IMR-90 (cell line): ENCODE measurements at regions not wholly inside any gene's neighbourhood (a gene's known extent, or its start where the extent isn't known, plus 50 kb on each side); places are given as distances from the start of the nearest gene placed in this dataset.
A peak's percentile ranks its signal among the peaks of the same experiment; 100 is the strongest.

Experiments
- ATAC-seq: fragments of 200-7000 bp; cut with Tn5 transposase; 2 replicates; pipeline ENCODE4 v1.9.1; 2020; ENCODE audit warnings: low read depth, mild to moderate bottlenecking, moderate library complexity
- BruUV-seq: library from RNA; stranded (reverse); fragments of 400-500 nt; replicated peaks from 2 replicates; lab custom pipeline; 2021; lab: Mats Ljungman, UMichigan
- CTCF ChIA-PET: fragments of 300-600 bp; formaldehyde crosslinking; extraction: SDS; loops from one replicate; lab custom pipeline; 2021; ENCODE audit warnings: antibody characterized with exemption; lab: Yijun Ruan, JAX
- POLR2A ChIA-PET: fragments of 300-600 bp; sonication (Branson Sonifier 250); formaldehyde crosslinking; loops from one replicate; lab custom pipeline; 2022; ENCODE audit warnings: antibody characterized with exemption; ENCODE audit not compliant: unreplicated experiment; lab: Charles Lee
- DNase-seq: peaks from one replicate; pipeline ENCODE4 v3.0.0; 2013
- H2AFZ ChIP-seq: replicated peaks from 2 replicates; pipeline ENCODE3; 2013; ENCODE audit warnings: low read length, mild to moderate bottlenecking; ENCODE audit not compliant: poor library complexity
- H2AK5ac ChIP-seq: 2 replicates; pipeline ENCODE4 v1.6.1; 2013; ENCODE audit warnings: low read depth, low read length, inconsistent platforms
- H2AK9ac ChIP-seq: replicated peaks from 2 replicates; pipeline ENCODE3; 2013; ENCODE audit warnings: mild to moderate bottlenecking, low read depth, low read length, moderate library complexity; ENCODE audit not compliant: poor library complexity
- H2BK120ac ChIP-seq: 2 replicates; pipeline ENCODE4 v1.6.1; 2013; ENCODE audit warnings: low read depth, low read length, inconsistent platforms
- H2BK15ac ChIP-seq: 3 replicates; pipeline ENCODE4 v1.6.1; 2013; ENCODE audit warnings: low read depth, low read length, inconsistent platforms
- H2BK20ac ChIP-seq: 2 replicates; pipeline ENCODE4 v1.6.1; 2013; ENCODE audit warnings: low read depth, mild to moderate bottlenecking, inconsistent platforms, low read length, moderate library complexity
- H2BK5ac ChIP-seq: 2 replicates; pipeline ENCODE4 v1.6.1; 2013; ENCODE audit warnings: mild to moderate bottlenecking, low read depth, low read length, inconsistent platforms; ENCODE audit not compliant: poor library complexity, severe bottlenecking
- H3K14ac ChIP-seq: replicated peaks from 2 replicates; pipeline ENCODE4 v1.6.1; 2013; ENCODE audit warnings: low read depth, low read length, inconsistent platforms
- H3K18ac ChIP-seq: 2 replicates; pipeline ENCODE4 v1.6.1; 2013; ENCODE audit warnings: low read depth, low read length, control low read depth
- H3K23ac ChIP-seq: 2 replicates; pipeline ENCODE4 v1.6.1; 2013; ENCODE audit warnings: low read depth, low read length, inconsistent platforms
- H3K27ac ChIP-seq: 2 replicates; pipeline ENCODE4 v1.5.1; 2013; ENCODE audit warnings: mild to moderate bottlenecking, control low read depth, low read length; ENCODE audit not compliant: insufficient read depth
- H3K27me3 ChIP-seq: 2 replicates; pipeline ENCODE4 v1.6.1; 2013; ENCODE audit warnings: low read length; ENCODE audit not compliant: control insufficient read depth, insufficient read depth
- H3K36me3 ChIP-seq: 2 replicates; pipeline ENCODE4 v1.6.1; 2013; ENCODE audit warnings: low read length, mixed read lengths; ENCODE audit not compliant: control insufficient read depth, insufficient read depth
- H3K4ac ChIP-seq: 2 replicates; pipeline ENCODE4 v1.6.1; 2013; ENCODE audit warnings: low read depth, low read length, inconsistent platforms
- H3K4me1 ChIP-seq: 2 replicates; pipeline ENCODE4 v1.6.1; 2013; ENCODE audit warnings: low read length, mixed read lengths; ENCODE audit not compliant: control insufficient read depth, insufficient read depth
- H3K4me2 ChIP-seq: 2 replicates; pipeline ENCODE4 v1.6.1; 2013; ENCODE audit warnings: low read depth, mild to moderate bottlenecking, control low read depth, low read length, moderate library complexity
- H3K4me3 ChIP-seq: 2 replicates; pipeline ENCODE4 v1.5.1; 2013; ENCODE audit warnings: low read depth, mild to moderate bottlenecking, control low read depth, low read length, moderate library complexity; ENCODE audit not compliant: insufficient read depth
- H3K56ac ChIP-seq: 2 replicates; pipeline ENCODE4 v1.6.1; 2013; ENCODE audit warnings: low read length, inconsistent platforms; ENCODE audit not compliant: insufficient read depth; ENCODE audit errors: extremely low read depth
- H3K79me1 ChIP-seq, 2 experiments: 2 replicates each; pipeline ENCODE4 v1.6.1; 2013; ENCODE audit warnings: low read length in 2 of 2, inconsistent platforms in 1 of 2, low read depth in 1 of 2
- H3K9ac ChIP-seq: 2 replicates; pipeline ENCODE4 v1.6.1; 2013; ENCODE audit warnings: low read depth, low read length, control low read depth
- H3K9me1 ChIP-seq: 2 replicates; pipeline ENCODE4 v1.6.1; 2013; ENCODE audit warnings: low read length, inconsistent platforms; ENCODE audit not compliant: insufficient read depth
- H3K9me3 ChIP-seq: 2 replicates; pipeline ENCODE4 v1.6.1; 2013; ENCODE audit warnings: low read length; ENCODE audit not compliant: control insufficient read depth, insufficient read depth
- H4K20me1 ChIP-seq: 2 replicates; pipeline ENCODE4 v1.6.1; 2013; ENCODE audit warnings: low read length, inconsistent platforms; ENCODE audit not compliant: insufficient read depth
- H4K5ac ChIP-seq: 2 replicates; pipeline ENCODE4 v1.6.1; 2013; ENCODE audit warnings: mild to moderate bottlenecking, low read depth, low read length, control low read depth
- H4K8ac ChIP-seq, 2 experiments: 2 replicates each; pipeline ENCODE4 v1.6.1; 2013; ENCODE audit warnings: low read depth in 2 of 2, low read length in 2 of 2, control low read depth in 1 of 2, inconsistent platforms in 1 of 2
- H4K91ac ChIP-seq: 2 replicates; pipeline ENCODE4 v1.6.1; 2013; ENCODE audit warnings: low read depth, low read length, inconsistent platforms; ENCODE audit not compliant: insufficient read depth
- CEBPB ChIP-seq: IDR thresholded peaks from 2 replicates; pipeline ENCODE4 v1.6.1; 2012; ENCODE audit warnings: low read depth, low read length, improper control_type of control experiment
- RCOR1 ChIP-seq: IDR thresholded peaks from 2 replicates; pipeline ENCODE4 v1.6.1; 2012; ENCODE audit warnings: mild to moderate bottlenecking, low read length, improper control_type of control experiment; ENCODE audit not compliant: insufficient replicate concordance
- SMC3 ChIP-seq: fragments of 150-350 bp; IDR thresholded peaks from 2 replicates; pipeline ENCODE4 v1.6.1; 2016; ENCODE audit warnings: low read depth, mild to moderate bottlenecking, antibody characterized with exemption, low read length, moderate library complexity
- WGBS, 2 experiments: methylation state at CpG; one replicate each; pipeline versions ENCODE4 v1.1.5 to v1.1.7; 2013; ENCODE audit warnings: missing lambda C conversion rate in 2 of 2; ENCODE audit not compliant: insufficient read length in 1 of 2; ENCODE audit errors: extremely low coverage in 2 of 2; 5-methylcytosine and 5-hydroxymethylcytosine counted together
- dilution Hi-C: fragments of 300-500 bp; cut with HindIII; formaldehyde crosslinking; loops from one replicate; pipeline ENCODE4 v1.14.3; 2018; ENCODE audit warnings: low sequenced_read_pairs; ENCODE audit not compliant: unreplicated experiment
- in situ Hi-C: fragments of 300-500 bp; cut with MboI; formaldehyde crosslinking; loops from 3 replicates; pipeline ENCODE4 v1.14.3; 2019; ENCODE audit warnings: low sequenced_read_pairs, inconsistent platforms, mixed read lengths
- intact Hi-C: fragments of 100-400 bp; cut with micrococcal nuclease; formaldehyde crosslinking; loops from 2 replicates; pipeline ENCODE4 v1.10.0; 2022
- TF ChIP-seq, protein P1 (sequence below): fragments of 150-350 bp; IDR thresholded peaks from 2 replicates; pipeline ENCODE4 v1.6.1; 2017; ENCODE audit warnings: mild to moderate bottlenecking, antibody characterized with exemption, low read length, low read depth

DNA sequence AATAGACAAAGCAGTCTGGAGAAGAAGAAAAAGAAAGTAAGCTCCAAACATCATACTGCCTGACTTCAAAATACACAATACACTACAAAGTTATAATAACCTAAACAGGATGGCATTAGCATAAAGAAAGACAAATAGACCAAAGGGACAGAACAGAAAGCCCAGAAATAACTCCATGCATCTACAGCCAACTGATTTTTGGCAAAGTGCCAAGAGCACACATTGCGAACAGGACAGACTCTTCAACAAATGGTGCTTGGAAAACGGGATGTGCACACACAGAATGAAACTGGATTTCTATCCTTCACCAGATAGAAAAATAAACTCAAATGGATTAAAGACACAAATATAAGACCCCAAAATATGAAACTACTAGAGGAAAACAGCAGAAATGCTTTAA is 66.6 kb upstream of the SPATA31E1 start:
- peak; percentile 4 for DNase-seq
- ChIA-PET CTCF (no interaction called here), POLR2A (no interaction called here)

More for the DNA sequence above, 66.6 kb upstream of the SPATA31E1 start:
- Histone ChIP-seq H2AFZ (no peak overlapping the region), H3K27ac (no peak overlapping the region), H3K9me3 (no peaks in the 10 kb centered on the region), H2AK9ac (no peak overlapping the region), H2BK5ac (no peak overlapping the region), H3K9ac (no peak overlapping the region), H2BK120ac (no peak overlapping the region), H4K8ac (no peak overlapping the region), H3K4ac (no peak overlapping the region), H4K91ac (no peak overlapping the region), H3K18ac (no peak overlapping the region), H3K27me3 (peaks cover 6% of the 10 kb centered on the region), H3K4me2 (no peak overlapping the region), H3K4me1 (no peaks in the 10 kb centered on the region), H3K23ac (no peak overlapping the region), H3K14ac (no peak overlapping the region), H3K56ac (no peak overlapping the region), H2BK20ac (no peak overlapping the region), H4K20me1 (no peaks in the 10 kb centered on the region), H3K36me3 (no peaks in the 10 kb centered on the region), H3K79me1 (no peaks in the 10 kb centered on the region), H2BK15ac (no peak overlapping the region), H3K9me1 (no peaks in the 10 kb centered on the region), H4K5ac (no peak overlapping the region), H3K4me3 (no peak overlapping the region), H2AK5ac (no peak overlapping the region)
- no TSS peak for BruUV-seq
- in situ Hi-C loops = no loop called here
- dilution Hi-C loops = no loop called here
- no CpG with 5 or more reads among the region's 2 CpGs for WGBS, 2 experiments
- intact Hi-C loops = loop anchor here (2.0 kb wide), 1 partner anchor 225 kb away; no protein-coding TSS in a partner anchor
- TF ChIP-seq SMC3 (no peak), RCOR1 (no peak), CEBPB (no peak)
- TF ChIP-seq, protein P1, sequence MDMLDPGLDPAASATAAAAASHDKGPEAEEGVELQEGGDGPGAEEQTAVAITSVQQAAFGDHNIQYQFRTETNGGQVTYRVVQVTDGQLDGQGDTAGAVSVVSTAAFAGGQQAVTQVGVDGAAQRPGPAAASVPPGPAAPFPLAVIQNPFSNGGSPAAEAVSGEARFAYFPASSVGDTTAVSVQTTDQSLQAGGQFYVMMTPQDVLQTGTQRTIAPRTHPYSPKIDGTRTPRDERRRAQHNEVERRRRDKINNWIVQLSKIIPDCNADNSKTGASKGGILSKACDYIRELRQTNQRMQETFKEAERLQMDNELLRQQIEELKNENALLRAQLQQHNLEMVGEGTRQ = no peak
- no peak for ATAC-seq
